Mesendoderm (in vitro differentiated cells): ENCODE measurements at regions not wholly inside any gene's neighbourhood (a gene's known extent, or its start where the extent isn't known, plus 50 kb on each side); places are given as distances from the start of the nearest gene placed in this dataset.

ENCODE experiments used
- DNase-seq: peaks from one replicate; pipeline ENCODE4 v3.0.0; 2013
- H2AK5ac ChIP-seq: 2 replicates; pipeline ENCODE4 v1.6.1; 2013; ENCODE audit warnings: low read length, inconsistent platforms
- H2BK120ac ChIP-seq: 2 replicates; pipeline ENCODE4 v1.6.1; 2013; ENCODE audit warnings: low read depth, mild to moderate bottlenecking, low read length, moderate library complexity, mixed read lengths
- H2BK15ac ChIP-seq: replicated peaks from 2 replicates; pipeline ENCODE4 v1.6.1; 2013; ENCODE audit warnings: low read depth, mild to moderate bottlenecking, moderate library complexity
- H2BK5ac ChIP-seq: 2 replicates; pipeline ENCODE4 v1.6.1; 2013; ENCODE audit warnings: low read length, inconsistent platforms
- H3K18ac ChIP-seq: 2 replicates; pipeline ENCODE4 v1.6.1; 2013; ENCODE audit warnings: mild to moderate bottlenecking, low read length, mixed read lengths
- H3K23ac ChIP-seq: one replicate; pipeline ENCODE4 v1.6.1; 2013; ENCODE audit warnings: low read length
- H3K27ac ChIP-seq: 2 replicates; pipeline ENCODE4 v1.5.1; 2013; ENCODE audit warnings: low read depth, mild to moderate bottlenecking, inconsistent platforms, low read length, moderate library complexity
- H3K27me3 ChIP-seq: 2 replicates; pipeline ENCODE4 v1.6.1; 2013; ENCODE audit warnings: low read length, control low read depth, mild to moderate bottlenecking, inconsistent platforms; ENCODE audit not compliant: insufficient read depth, poor library complexity
- H3K36me3 ChIP-seq: 2 replicates; pipeline ENCODE4 v1.6.1; 2013; ENCODE audit warnings: low read length, inconsistent platforms; ENCODE audit not compliant: control insufficient read depth, insufficient read depth
- H3K4ac ChIP-seq: one replicate; pipeline ENCODE4 v1.6.1; 2013; ENCODE audit warnings: low read depth, mild to moderate bottlenecking, low read length, moderate library complexity
- H3K4me1 ChIP-seq: 2 replicates; pipeline ENCODE4 v1.6.1; 2013; ENCODE audit warnings: low read depth, low read length, inconsistent platforms; ENCODE audit not compliant: control insufficient read depth
- H3K4me2 ChIP-seq: 2 replicates; pipeline ENCODE4 v1.6.1; 2013; ENCODE audit warnings: low read length
- H3K4me3 ChIP-seq: 2 replicates; pipeline ENCODE4 v1.5.1; 2013; ENCODE audit warnings: mild to moderate bottlenecking, low read length
- H3K56ac ChIP-seq: one replicate; pipeline ENCODE4 v1.6.1; 2013; ENCODE audit warnings: low read length
- H3K79me1 ChIP-seq: 2 replicates; pipeline ENCODE4 v1.6.1; 2013; ENCODE audit warnings: low read length, inconsistent platforms
- H3K79me2 ChIP-seq: 2 replicates; pipeline ENCODE4 v1.6.1; 2013; ENCODE audit warnings: mild to moderate bottlenecking, low read length; ENCODE audit not compliant: control insufficient read depth, insufficient read depth
- H3K9ac ChIP-seq: 2 replicates; pipeline ENCODE4 v1.6.1; 2013; ENCODE audit warnings: low read length, inconsistent platforms
- H4K5ac ChIP-seq: one replicate; pipeline ENCODE4 v1.6.1; 2013; ENCODE audit warnings: low read length
- H4K8ac ChIP-seq: one replicate; pipeline ENCODE4 v1.6.1; 2013; ENCODE audit warnings: low read depth, mild to moderate bottlenecking, control low read depth, low read length, moderate library complexity
- WGBS: extraction: QIAGEN DNeasy Blood & Tissue Kit; methylation state at CpG from one replicate; pipeline ENCODE4 v1.1.7; 2013; ENCODE audit warnings: low lambda C conversion rate, missing lambda C conversion rate; ENCODE audit not compliant: insufficient coverage; ENCODE audit errors: extremely low coverage; 5-methylcytosine and 5-hydroxymethylcytosine counted together

DNA sequence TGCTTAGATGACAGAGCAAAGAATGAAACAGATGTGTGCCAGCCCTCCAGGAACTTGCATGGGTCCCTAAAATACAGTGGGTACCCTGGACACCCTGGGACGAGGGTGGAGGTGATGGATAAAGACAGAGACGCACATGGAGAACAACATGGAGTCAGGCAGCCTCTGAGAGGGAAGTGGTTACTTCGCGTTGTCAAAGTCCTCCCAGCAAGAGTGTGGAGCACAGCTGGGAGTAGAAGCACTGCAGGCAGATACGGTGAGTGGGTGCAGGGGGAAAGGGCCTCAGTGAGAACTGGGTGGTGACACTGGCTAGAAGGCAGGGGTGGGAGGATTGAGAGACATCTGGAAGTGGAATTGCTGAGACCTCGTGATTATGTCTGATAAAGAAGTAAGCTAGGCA, 70.8 kb upstream of the PRR20G start:
- Histone ChIP-seq H3K4me3 (no peak overlapping the region), H3K23ac (no peak overlapping the region), H3K36me3 (no peaks in the 10 kb centered on the region), H3K56ac (no peak overlapping the region), H4K5ac (no peak overlapping the region), H3K79me1 (no peaks in the 10 kb centered on the region), H4K8ac (no peak overlapping the region), H2AK5ac (no peak overlapping the region), H2BK120ac (no peak overlapping the region), H3K4me2 (no peak overlapping the region), H3K27ac (no peak overlapping the region), H2BK5ac (no peak overlapping the region), H3K9ac (no peak overlapping the region), H3K79me2 (no peaks in the 10 kb centered on the region), H3K4ac (no peak overlapping the region), H3K4me1 (no peaks in the 10 kb centered on the region), H2BK15ac (no peak overlapping the region), H3K27me3 (no peaks in the 10 kb centered on the region), H3K18ac (no peak overlapping the region)
- no peak for DNase-seq
- WGBS: no CpG with 5 or more reads among the region's 6 CpGs

DNA sequence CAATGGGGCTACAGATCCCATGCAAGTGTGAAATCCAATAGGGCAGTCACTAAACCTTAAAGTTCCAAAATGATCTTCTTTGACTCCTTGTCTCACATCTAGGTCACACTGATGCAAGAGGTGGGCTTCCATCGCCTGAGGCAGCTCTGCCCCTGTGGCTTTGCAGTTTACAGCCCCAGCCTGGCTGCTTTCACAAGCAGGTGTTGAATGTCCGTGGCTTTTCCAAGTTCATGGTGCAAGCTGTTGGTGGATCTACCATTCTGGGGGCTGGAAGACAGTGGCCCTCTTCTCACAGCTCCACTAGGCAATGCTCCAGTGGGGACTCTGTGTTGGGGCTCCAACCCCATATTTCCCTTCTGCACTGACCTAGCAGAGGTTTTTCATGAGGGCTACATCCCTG, 68.5 kb upstream of the PRR20G start:
- no peak overlapping the region for H2BK15ac ChIP-seq
- no peak overlapping the region for H4K5ac ChIP-seq
- H3K36me3 ChIP-seq: no peaks in the 10 kb centered on the region
- H3K56ac ChIP-seq: no peak overlapping the region
- no peak overlapping the region for H3K27ac ChIP-seq
- no peak for DNase-seq
- no peaks in the 10 kb centered on the region for H3K4me1 ChIP-seq
- no peak overlapping the region for H3K23ac ChIP-seq
- no peaks in the 10 kb centered on the region for H3K79me2 ChIP-seq
- H3K27me3 ChIP-seq: no peaks in the 10 kb centered on the region
- no peak overlapping the region for H3K4me3 ChIP-seq
- no peaks in the 10 kb centered on the region for H3K79me1 ChIP-seq
- H3K4me2 ChIP-seq: no peak overlapping the region
- no peak overlapping the region for H2BK5ac ChIP-seq
- H2BK120ac ChIP-seq: no peak overlapping the region
- no peak overlapping the region for H3K9ac ChIP-seq
- no CpG with 5 or more reads among the region's 2 CpGs for WGBS
- H3K18ac ChIP-seq: no peak overlapping the region
- no peak overlapping the region for H2AK5ac ChIP-seq
- H3K4ac ChIP-seq: no peak overlapping the region
- no peak overlapping the region for H4K8ac ChIP-seq

DNA sequence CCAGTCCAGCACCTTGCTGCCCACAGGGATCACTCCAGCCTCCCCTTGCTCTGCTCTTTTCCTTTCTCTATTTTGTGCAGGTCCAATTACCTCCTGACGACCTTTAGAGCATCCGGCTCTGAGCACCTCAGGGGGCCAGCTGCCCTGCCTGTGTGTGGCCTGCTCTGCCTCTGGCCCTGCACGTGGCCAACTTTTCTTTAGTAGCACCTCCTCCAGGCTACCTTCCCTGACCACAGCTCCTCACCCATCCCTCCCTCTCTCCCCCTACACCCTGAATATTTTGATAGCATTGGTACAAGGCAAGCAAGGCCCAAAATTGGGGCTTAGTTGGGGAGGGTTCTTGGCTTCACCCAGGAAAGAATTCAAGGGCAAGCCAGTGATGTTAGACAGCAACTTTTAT, 66.9 kb upstream of the PRR20G start:
- Histone ChIP-seq H3K4ac (no peak overlapping the region), H2AK5ac (no peak overlapping the region), H3K36me3 (no peaks in the 10 kb centered on the region), H3K27me3 (no peaks in the 10 kb centered on the region), H3K18ac (no peak overlapping the region), H3K27ac (no peak overlapping the region), H3K79me1 (no peaks in the 10 kb centered on the region), H3K23ac (no peak overlapping the region), H2BK15ac (no peak overlapping the region), H2BK120ac (no peak overlapping the region), H4K5ac (no peak overlapping the region), H2BK5ac (no peak overlapping the region), H3K4me1 (no peaks in the 10 kb centered on the region), H3K56ac (no peak overlapping the region), H3K79me2 (no peaks in the 10 kb centered on the region), H3K4me2 (no peak overlapping the region), H4K8ac (no peak overlapping the region), H3K4me3 (no peak overlapping the region), H3K9ac (no peak overlapping the region)
- no CpG with 5 or more reads among the region's 3 CpGs for WGBS
- DNase-seq: no peak

DNA sequence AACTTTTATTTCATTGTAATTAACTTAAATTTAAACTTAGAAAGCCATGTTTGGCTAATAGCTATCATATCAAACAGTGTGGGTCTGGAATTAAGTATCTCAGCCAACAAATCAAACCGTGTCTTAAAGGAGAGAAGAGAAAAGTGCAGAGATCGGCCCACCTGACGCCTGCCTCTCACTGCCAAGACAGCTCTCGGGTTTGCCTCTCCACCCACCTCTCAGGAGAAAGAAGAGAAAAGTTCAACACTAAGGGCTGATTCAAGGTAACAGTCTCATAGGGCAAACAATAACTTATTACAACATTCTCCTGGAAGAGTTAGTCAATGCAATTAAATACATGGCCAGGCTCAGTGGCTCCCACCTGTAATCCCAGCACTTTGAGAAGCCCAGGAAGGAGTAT, 64.8 kb upstream of the PRR20G start:
- H3K27me3 ChIP-seq: no peaks in the 10 kb centered on the region
- H3K4me1 ChIP-seq: no peaks in the 10 kb centered on the region
- WGBS: no CpG with 5 or more reads among the region's 4 CpGs

GRCh38 chr3:127351775-127352350, 64.0 kb upstream of the PRR20G start:
- no peak overlapping the region for H4K8ac ChIP-seq
- no peak for DNase-seq
- no peaks in the 10 kb centered on the region for H3K36me3 ChIP-seq
- no CpG with 5 or more reads among the region's 12 CpGs for WGBS
- no peak overlapping the region for H3K27ac ChIP-seq
- H2AK5ac ChIP-seq: no peak overlapping the region
- H3K18ac ChIP-seq: no peak overlapping the region
- H3K4me1 ChIP-seq: no peaks in the 10 kb centered on the region
- no peak overlapping the region for H4K5ac ChIP-seq
- H3K27me3 ChIP-seq: no peaks in the 10 kb centered on the region
- no peak overlapping the region for H2BK15ac ChIP-seq
- no peak overlapping the region for H2BK120ac ChIP-seq
- H3K9ac ChIP-seq: no peak overlapping the region
- no peaks in the 10 kb centered on the region for H3K79me1 ChIP-seq
- no peak overlapping the region for H2BK5ac ChIP-seq
- H3K4me2 ChIP-seq: no peak overlapping the region
- H3K4ac ChIP-seq: no peak overlapping the region
- H3K23ac ChIP-seq: no peak overlapping the region
- H3K4me3 ChIP-seq: no peak overlapping the region
- no peak overlapping the region for H3K56ac ChIP-seq
- no peaks in the 10 kb centered on the region for H3K79me2 ChIP-seq

More for the DNA sequence above, 64.8 kb upstream of the PRR20G start:
- no peak overlapping the region for H3K9ac ChIP-seq
- H3K4me3 ChIP-seq: no peak overlapping the region
- no peak overlapping the region for H2AK5ac ChIP-seq
- H2BK120ac ChIP-seq: no peak overlapping the region
- no peak overlapping the region for H3K56ac ChIP-seq
- no peaks in the 10 kb centered on the region for H3K79me1 ChIP-seq
- no peak overlapping the region for H3K23ac ChIP-seq
- H3K4me2 ChIP-seq: no peak overlapping the region
- no peak overlapping the region for H4K8ac ChIP-seq
- H3K4ac ChIP-seq: no peak overlapping the region
- no peak overlapping the region for H3K18ac ChIP-seq
- H3K27ac ChIP-seq: no peak overlapping the region
- H3K36me3 ChIP-seq: no peaks in the 10 kb centered on the region
- no peak overlapping the region for H2BK5ac ChIP-seq
- no peak overlapping the region for H2BK15ac ChIP-seq
- H3K79me2 ChIP-seq: no peaks in the 10 kb centered on the region
- H4K5ac ChIP-seq: no peak overlapping the region
- DNase-seq: no peak

DNA sequence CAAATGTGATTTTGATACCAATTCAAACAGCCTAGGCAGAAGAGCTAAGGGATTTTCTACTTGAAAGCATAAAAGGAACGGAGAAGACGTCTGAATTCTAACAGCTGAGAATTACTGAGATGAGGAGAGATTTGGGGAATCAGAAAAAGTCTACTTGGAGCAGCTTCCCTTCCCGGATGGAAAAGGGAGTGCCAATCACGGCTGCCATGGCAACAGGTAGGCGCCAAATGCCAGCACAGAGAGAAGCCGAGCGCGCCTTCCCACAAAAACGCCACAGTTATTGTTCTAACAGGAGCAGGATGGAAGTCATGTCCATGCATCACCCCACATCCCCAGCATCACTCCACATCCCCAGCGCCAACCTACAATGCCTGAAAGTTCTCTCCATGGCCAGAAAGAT, 63.5 kb upstream of the PRR20G start:
- no peak for DNase-seq
- no peak overlapping the region for H2BK120ac ChIP-seq
- no peak overlapping the region for H2BK5ac ChIP-seq
- no peak overlapping the region for H3K18ac ChIP-seq
- H3K27me3 ChIP-seq: no peaks in the 10 kb centered on the region
- WGBS: no CpG with 5 or more reads among the region's 10 CpGs
- H2BK15ac ChIP-seq: no peak overlapping the region
- H3K4ac ChIP-seq: no peak overlapping the region
- H3K56ac ChIP-seq: no peak overlapping the region
- H3K79me1 ChIP-seq: no peaks in the 10 kb centered on the region
- no peak overlapping the region for H3K4me3 ChIP-seq
- H2AK5ac ChIP-seq: no peak overlapping the region
- no peak overlapping the region for H4K8ac ChIP-seq
- H4K5ac ChIP-seq: no peak overlapping the region
- H3K9ac ChIP-seq: no peak overlapping the region
- no peaks in the 10 kb centered on the region for H3K36me3 ChIP-seq
- no peaks in the 10 kb centered on the region for H3K4me1 ChIP-seq
- H3K27ac ChIP-seq: no peak overlapping the region
- no peaks in the 10 kb centered on the region for H3K79me2 ChIP-seq
- H3K23ac ChIP-seq: no peak overlapping the region
- H3K4me2 ChIP-seq: no peak overlapping the region
